GM12878 (cell line): ENCODE measurements at regions not wholly inside any gene's neighbourhood (a gene's known extent, or its start where the extent isn't known, plus 50 kb on each side); places are given as distances from the start of the nearest gene placed in this dataset.

Source experiments
- BRCA1 ChIP-seq: IDR thresholded peaks from 2 replicates; pipeline ENCODE4 v1.6.1; 2011; ENCODE audit warnings: low read depth, low read length, improper control_type of control experiment
- HSF1 ChIP-seq: fragments of 150-350 bp; IDR thresholded peaks from 2 replicates; pipeline ENCODE4 v1.6.1; 2014; ENCODE audit warnings: mild to moderate bottlenecking, low read depth, low read length
- MEF2A ChIP-seq: IDR thresholded peaks from 2 replicates; pipeline ENCODE4 v1.6.1; 2011; ENCODE audit warnings: low read depth, mild to moderate bottlenecking, low read length, moderate library complexity; ENCODE audit not compliant: insufficient read depth
- MTA3 ChIP-seq: IDR thresholded peaks from 2 replicates; pipeline ENCODE4 v1.6.1; 2012; ENCODE audit warnings: low read length, inconsistent platforms, borderline replicate concordance
- NR2C2 ChIP-seq: IDR thresholded peaks from 2 replicates; pipeline ENCODE4 v1.6.1; 2011; ENCODE audit warnings: borderline replicate concordance, low read depth; ENCODE audit not compliant: control insufficient read depth, insufficient read length
- PML ChIP-seq: IDR thresholded peaks from 2 replicates; pipeline ENCODE4 v1.6.1; 2012; ENCODE audit warnings: low read length, inconsistent platforms
- POLR2A ChIP-seq: IDR thresholded peaks from 2 replicates; pipeline ENCODE4 v1.6.1; 2011; ENCODE audit warnings: low read depth, mild to moderate bottlenecking, low read length
- ZNF687 ChIP-seq: fragments of 450-650 bp; IDR thresholded peaks from 2 replicates; pipeline ENCODE4 v1.6.1; 2017; ENCODE audit warnings: mild to moderate bottlenecking, moderate library complexity
- TF ChIP-seq, protein P1 (sequence below): fragments of 450-650 bp; IDR thresholded peaks from 2 replicates; pipeline ENCODE4 v1.6.1; 2016; ENCODE audit warnings: mild to moderate bottlenecking

DNA sequence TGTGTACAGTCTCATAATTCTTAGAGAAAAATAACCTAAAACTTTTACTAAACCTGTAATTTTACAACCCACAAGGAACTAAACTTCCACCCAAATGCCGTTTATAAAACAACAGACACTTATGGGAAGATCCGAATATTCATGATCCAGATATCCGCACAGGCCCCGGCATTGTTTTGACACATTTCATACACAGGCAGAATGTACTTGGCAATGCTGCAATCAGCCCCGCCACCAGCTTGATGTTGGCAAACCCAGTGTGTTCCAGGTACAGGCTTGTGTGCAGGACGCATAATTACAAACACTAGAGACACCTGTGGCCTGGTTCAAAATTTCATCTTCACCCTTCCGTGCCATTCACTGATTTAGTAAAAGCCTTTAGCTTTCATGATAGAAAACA, 393.0 kb upstream of the SALL3 start (continued):
- TF ChIP-seq, protein P1, sequence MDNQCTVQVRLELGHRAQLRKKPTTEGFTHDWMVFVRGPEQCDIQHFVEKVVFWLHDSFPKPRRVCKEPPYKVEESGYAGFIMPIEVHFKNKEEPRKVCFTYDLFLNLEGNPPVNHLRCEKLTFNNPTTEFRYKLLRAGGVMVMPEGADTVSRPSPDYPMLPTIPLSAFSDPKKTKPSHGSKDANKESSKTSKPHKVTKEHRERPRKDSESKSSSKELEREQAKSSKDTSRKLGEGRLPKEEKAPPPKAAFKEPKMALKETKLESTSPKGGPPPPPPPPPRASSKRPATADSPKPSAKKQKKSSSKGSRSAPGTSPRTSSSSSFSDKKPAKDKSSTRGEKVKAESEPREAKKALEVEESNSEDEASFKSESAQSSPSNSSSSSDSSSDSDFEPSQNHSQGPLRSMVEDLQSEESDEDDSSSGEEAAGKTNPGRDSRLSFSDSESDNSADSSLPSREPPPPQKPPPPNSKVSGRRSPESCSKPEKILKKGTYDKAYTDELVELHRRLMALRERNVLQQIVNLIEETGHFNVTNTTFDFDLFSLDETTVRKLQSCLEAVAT = no peak
- TF ChIP-seq MEF2A (no peak), HSF1 (no peak), ZNF687 (no peak), POLR2A (no peak), BRCA1 (no peak), NR2C2 (no peak), MTA3 (no peak), PML (no peak)
